K562 (cell line): ENCODE measurements at regions not wholly inside any gene's neighbourhood (a gene's known extent, or its start where the extent isn't known, plus 50 kb on each side); places are given as distances from the start of the nearest gene placed in this dataset.
A peak's percentile ranks its signal among the peaks of the same experiment; 100 is the strongest.
"Not testable (repeated sequence)": the region's sequence is repeated elsewhere in the genome, so short reads cannot be mapped to it uniquely, and the experiment has no call there.

Experiments used
- ATAC-seq: fragments of 200-7000 bp; cut with Tn5 transposase; 3 replicates; pipeline ENCODE4 v1.9.1; 2020; ENCODE audit warnings: moderate library complexity
- BruUV-seq: library from RNA; stranded (reverse); fragments of 400-500 nt; replicated peaks from 2 replicates; lab custom pipeline; 2021; lab: Mats Ljungman, UMichigan
- CTCF ChIA-PET: fragments of 300-600 bp; formaldehyde crosslinking; extraction: SDS; loops from one replicate; lab custom pipeline; 2021; ENCODE audit warnings: low intra/inter-chr PET ratio; lab: Yijun Ruan, JAX
- POLR2A ChIA-PET: fragments of 300-600, 350-650 bp; sonication (Branson Sonifier 250); formaldehyde crosslinking; extraction: SDS; loops from one replicate; lab custom pipeline; 2021; ENCODE audit warnings: antibody characterized with exemption, inconsistent platforms; lab: Yijun Ruan, JAX
- DNase-seq, 4 experiments: peaks; one replicate each; pipeline versions ENCODE4 v3.0.0 to v3.0.0-alpha.2; 2011 to 2018; ENCODE audit warnings: low spot score in 3 of 4, mixed read lengths in 3 of 4; ENCODE audit errors: extremely low read depth in 1 of 4
- FAIRE-seq: peaks from 2 replicates; lab custom pipeline; 2011; peaks lifted over from hg19 to GRCh38; lab: Jason Lieb, UNC
- H2AFZ ChIP-seq: 2 replicates; pipeline ENCODE4 v1.6.0; 2011; ENCODE audit warnings: low read depth, low read length, control low read depth, inconsistent platforms
- H3K27ac ChIP-seq: fragments of 200-600 bp; 3 replicates; pipeline ENCODE4 v1.8.0; 2011; ENCODE audit warnings: low read depth, mild to moderate bottlenecking, control low read depth, inconsistent platforms, low read length, moderate library complexity, mixed read lengths; ENCODE audit errors: extremely low read depth
- H3K27me3 ChIP-seq, 2 experiments: fragments of 300-600 bp in 1 of 2; 2 replicates in 1 of 2; 3 replicates in 1 of 2; pipeline versions ENCODE4 v1.6.0 to v1.8.0; 2011; ENCODE audit warnings: inconsistent platforms in 2 of 2, low read length in 2 of 2, mild to moderate bottlenecking in 1 of 2, mixed read lengths in 1 of 2, moderate library complexity in 1 of 2; ENCODE audit not compliant: control insufficient read depth in 2 of 2, insufficient read depth in 2 of 2
- H3K36me3 ChIP-seq: fragments of 300-600 bp; 3 replicates; pipeline ENCODE4 v1.8.0; 2011; ENCODE audit warnings: mild to moderate bottlenecking, low read length, inconsistent platforms; ENCODE audit not compliant: control insufficient read depth, insufficient read depth
- H3K4me1 ChIP-seq, 2 experiments: fragments of 200-600 bp in 1 of 2; replicated peaks in 1 of 2; 2 replicates in 1 of 2; 3 replicates in 1 of 2; pipeline versions ENCODE4 v1.5.1 to v1.8.0; 2011; ENCODE audit warnings: inconsistent platforms in 2 of 2, low read length in 2 of 2, mild to moderate bottlenecking in 1 of 2, mixed read lengths in 1 of 2, moderate library complexity in 1 of 2; ENCODE audit not compliant: control insufficient read depth in 2 of 2, insufficient read depth in 2 of 2
- H3K4me2 ChIP-seq: 2 replicates; pipeline ENCODE4 v1.6.1; 2011; ENCODE audit warnings: low read length, control low read depth, inconsistent platforms, mixed read lengths; ENCODE audit not compliant: insufficient read depth
- H3K4me3 ChIP-seq: fragments of 200-600 bp; sonication (generic), shearing (Covaris generic); 2 replicates; pipeline ENCODE4 v1.5.1; 2016; ENCODE audit warnings: control low read depth, inconsistent platforms
- H3K79me2 ChIP-seq: fragments of 200-600 bp; 3 replicates; pipeline ENCODE4 v1.8.0; 2011; ENCODE audit warnings: low read length, inconsistent platforms; ENCODE audit not compliant: control insufficient read depth, insufficient read depth
- H3K9ac ChIP-seq, 2 experiments: 2 replicates each; pipeline versions ENCODE4 v1.6.0 to v1.6.1; 2011; ENCODE audit warnings: low read depth in 2 of 2, low read length in 2 of 2, control low read depth in 1 of 2, inconsistent platforms in 1 of 2, mild to moderate bottlenecking in 1 of 2, mixed read lengths in 1 of 2; ENCODE audit not compliant: insufficient read depth in 1 of 2
- H3K9me1 ChIP-seq: one replicate; pipeline ENCODE4 v1.6.0; 2011; ENCODE audit warnings: inconsistent platforms, mild to moderate bottlenecking, low read length, moderate library complexity; ENCODE audit not compliant: control insufficient read depth, insufficient read depth
- H3K9me3 ChIP-seq: replicated peaks from 2 replicates; pipeline ENCODE4 v1.5.1; 2011; ENCODE audit warnings: low read depth, low read length, inconsistent platforms; ENCODE audit not compliant: control insufficient read depth, insufficient read depth
- H4K20me1 ChIP-seq: replicated peaks from 2 replicates; pipeline ENCODE4 v1.6.1; 2011; ENCODE audit warnings: low read length, inconsistent platforms, mixed read lengths; ENCODE audit not compliant: control insufficient read depth, insufficient read depth
- HMGN3 ChIP-seq: IDR thresholded peaks from 2 replicates; pipeline ENCODE4 v1.6.1; 2011; ENCODE audit warnings: borderline replicate concordance, low read depth, mild to moderate bottlenecking, mixed read lengths, low read length; ENCODE audit not compliant: insufficient read length; ENCODE audit errors: extremely low read depth
- MTF1 ChIP-seq: fragments of 250-450 bp; sonication (Bioruptor Pico); IDR thresholded peaks from 2 replicates; pipeline ENCODE4 v1.9.0; 2021; ENCODE audit warnings: moderate library complexity, mild to moderate bottlenecking, inconsistent platforms, borderline replicate concordance
- NFYB ChIP-seq: IDR thresholded peaks from 2 replicates; pipeline ENCODE4 v1.6.1; 2011; ENCODE audit warnings: mild to moderate bottlenecking, moderate library complexity; ENCODE audit not compliant: insufficient read length; ENCODE audit errors: extremely low read depth
- TFAM ChIP-seq: fragments of 250-450 bp; sonication (Bioruptor Pico); conservative IDR thresholded peaks from 2 replicates; pipeline ENCODE4 v1.5.0; 2021; ENCODE audit warnings: mild to moderate bottlenecking, moderate library complexity
- ZNF551 ChIP-seq: fragments of 250-450 bp; sonication (Bioruptor Pico); IDR thresholded peaks from 2 replicates; pipeline ENCODE4 v1.5.0; 2021; ENCODE audit warnings: mild to moderate bottlenecking, moderate library complexity
- ZNF57 ChIP-seq: fragments of 450-650 bp; formaldehyde crosslinking; IDR thresholded peaks from 2 replicates; pipeline ENCODE4 v1.4.0; 2020; ENCODE audit warnings: mild to moderate bottlenecking, moderate library complexity
- WGBS: fragments of 100-300 bp; shearing (Covaris generic); methylation state at CpG from one replicate; pipeline ENCODE4 v1.1.6; 2016; ENCODE audit warnings: low coverage, mixed read lengths; ENCODE audit not compliant: insufficient coverage; ENCODE audit errors: missing lambda C conversion rate; 5-methylcytosine and 5-hydroxymethylcytosine counted together
- in situ Hi-C: fragments of 300-500 bp; cut with MboI; formaldehyde crosslinking; loops from 4 replicates; pipeline ENCODE4 v1.15.0; 2018; ENCODE audit warnings: inconsistent platforms, mixed read lengths
- intact Hi-C: fragments of 100-400 bp; cut with micrococcal nuclease; formaldehyde crosslinking; loops from 2 replicates; pipeline ENCODE4 v1.14.2; 2022
- TF ChIP-seq, protein P1 (sequence below), 2 experiments: IDR thresholded peaks; 2 replicates each; pipeline ENCODE4 v1.6.1; 2012; ENCODE audit warnings: improper control_type of control experiment in 2 of 2, low read depth in 2 of 2, low read length in 2 of 2, borderline replicate concordance in 1 of 2
- TF ChIP-seq, protein P2 (sequence below): fragments of 250-450 bp; sonication (Bioruptor Pico); IDR thresholded peaks from 2 replicates; pipeline ENCODE4 v1.4.0; 2020; ENCODE audit warnings: mild to moderate bottlenecking, moderate library complexity

DNA sequence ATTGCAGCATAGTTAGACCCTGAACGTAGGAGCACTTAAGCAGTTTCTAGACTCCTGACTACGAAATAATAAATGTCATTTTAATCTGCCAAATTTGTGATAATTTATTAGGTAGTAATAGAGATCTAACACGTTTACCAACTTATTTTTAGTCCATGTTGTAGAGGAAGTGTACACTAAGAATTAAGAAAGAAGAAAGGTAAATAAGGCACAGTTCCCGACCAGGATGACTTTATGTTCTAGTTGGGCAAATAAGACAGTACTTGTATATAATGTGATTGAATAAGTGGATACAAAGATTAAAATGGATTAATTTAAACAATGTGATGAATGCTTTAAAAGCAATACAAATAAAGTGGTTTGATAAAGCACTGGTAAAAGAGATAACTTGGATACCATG lies 1306.2 kb upstream of the PCDH20 start (continued):
- TF ChIP-seq, protein P1, sequence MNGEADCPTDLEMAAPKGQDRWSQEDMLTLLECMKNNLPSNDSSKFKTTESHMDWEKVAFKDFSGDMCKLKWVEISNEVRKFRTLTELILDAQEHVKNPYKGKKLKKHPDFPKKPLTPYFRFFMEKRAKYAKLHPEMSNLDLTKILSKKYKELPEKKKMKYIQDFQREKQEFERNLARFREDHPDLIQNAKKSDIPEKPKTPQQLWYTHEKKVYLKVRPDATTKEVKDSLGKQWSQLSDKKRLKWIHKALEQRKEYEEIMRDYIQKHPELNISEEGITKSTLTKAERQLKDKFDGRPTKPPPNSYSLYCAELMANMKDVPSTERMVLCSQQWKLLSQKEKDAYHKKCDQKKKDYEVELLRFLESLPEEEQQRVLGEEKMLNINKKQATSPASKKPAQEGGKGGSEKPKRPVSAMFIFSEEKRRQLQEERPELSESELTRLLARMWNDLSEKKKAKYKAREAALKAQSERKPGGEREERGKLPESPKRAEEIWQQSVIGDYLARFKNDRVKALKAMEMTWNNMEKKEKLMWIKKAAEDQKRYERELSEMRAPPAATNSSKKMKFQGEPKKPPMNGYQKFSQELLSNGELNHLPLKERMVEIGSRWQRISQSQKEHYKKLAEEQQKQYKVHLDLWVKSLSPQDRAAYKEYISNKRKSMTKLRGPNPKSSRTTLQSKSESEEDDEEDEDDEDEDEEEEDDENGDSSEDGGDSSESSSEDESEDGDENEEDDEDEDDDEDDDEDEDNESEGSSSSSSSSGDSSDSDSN (IDR thresholded peaks at IDR 0.05; ENCODE audit: borderline replicate concordance in 1 of 2, low read depth in 2 of 2, low read length in 2 of 2), result no peak
- TF ChIP-seq ZNF551 (CRISPR knock-in tag) (no peak), MTF1 (CRISPR knock-in tag) (no peak), HMGN3 (no peak), TFAM (CRISPR knock-in tag) (no peak), ZNF57 (CRISPR knock-in tag) (no peak)
- TF ChIP-seq, protein P2, sequence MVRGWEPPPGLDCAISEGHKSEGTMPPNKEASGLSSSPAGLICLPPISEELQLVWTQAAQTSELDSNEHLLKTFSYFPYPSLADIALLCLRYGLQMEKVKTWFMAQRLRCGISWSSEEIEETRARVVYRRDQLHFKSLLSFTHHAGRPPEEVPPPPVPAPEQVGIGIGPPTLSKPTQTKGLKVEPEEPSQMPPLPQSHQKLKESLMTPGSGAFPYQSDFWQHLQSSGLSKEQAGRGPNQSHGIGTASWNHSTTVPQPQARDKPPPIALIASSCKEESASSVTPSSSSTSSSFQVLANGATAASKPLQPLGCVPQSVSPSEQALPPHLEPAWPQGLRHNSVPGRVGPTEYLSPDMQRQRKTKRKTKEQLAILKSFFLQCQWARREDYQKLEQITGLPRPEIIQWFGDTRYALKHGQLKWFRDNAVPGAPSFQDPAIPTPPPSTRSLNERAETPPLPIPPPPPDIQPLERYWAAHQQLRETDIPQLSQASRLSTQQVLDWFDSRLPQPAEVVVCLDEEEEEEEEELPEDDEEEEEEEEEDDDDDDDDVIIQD, result no peak

DNA sequence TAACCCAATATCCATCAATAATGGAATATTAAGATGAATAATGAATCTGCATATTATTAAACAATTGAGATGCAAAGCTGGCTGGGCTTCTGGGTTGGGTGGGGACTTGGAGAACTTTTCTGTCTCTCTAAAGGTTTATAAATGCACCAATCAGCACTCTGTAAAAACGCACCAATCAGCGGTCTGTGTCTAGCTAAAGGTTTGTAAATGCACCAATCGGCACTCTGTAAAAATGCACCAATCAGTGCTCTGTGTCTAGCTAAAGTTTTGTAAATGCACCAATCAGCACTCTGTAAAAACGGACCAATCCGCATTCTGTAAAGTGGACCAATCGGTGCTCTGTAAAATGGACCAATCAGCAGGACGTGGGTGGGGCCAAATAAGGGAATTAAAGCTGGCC lies 1296.3 kb upstream of the PCDH20 start:
- H3K79me2 ChIP-seq, intact Hi-C loops, in situ Hi-C loops, CTCF ChIA-PET, H3K9me1 ChIP-seq, H4K20me1 ChIP-seq, H3K9ac ChIP-seq, H3K36me3 ChIP-seq, POLR2A ChIA-PET, H3K9me3 ChIP-seq, H2AFZ ChIP-seq, H3K27me3 ChIP-seq, DNase-seq, FAIRE-seq, H3K27ac ChIP-seq, ATAC-seq, H3K4me1 ChIP-seq, BruUV-seq, H3K4me3 ChIP-seq, H3K4me2 ChIP-seq: not testable (repeated sequence)
- peak; percentile 18 for TF ChIP-seq NFYB
- 0% methylated on average over 6 of the region's 7 CpGs for WGBS
